Kidney (tissue), 13 donors: ENCODE measurements at regions not wholly inside any gene's neighbourhood (a gene's known extent, or its start where the extent isn't known, plus 50 kb on each side); places are given as distances from the start of the nearest gene placed in this dataset.

Experiments
- DNase-seq, 5 donors: peaks; one replicate each; pipeline ENCODE4 v3.0.0-alpha.2; 2013 to 2020
- FAIRE-seq: peaks from 2 replicates; lab custom pipeline; 2012; peaks lifted over from hg19 to GRCh38; lab: Jason Lieb, UNC
- H3K27ac ChIP-seq, 2 donors: one replicate each; pipeline ENCODE4 v1.7.0; 2013; ENCODE audit warnings: low read depth in 2 of 2, low read length in 2 of 2, inconsistent platforms in 1 of 2
- H3K27me3 ChIP-seq: one replicate; pipeline ENCODE4 v1.7.1; 2013; ENCODE audit warnings: low read length, inconsistent platforms; ENCODE audit not compliant: control insufficient read depth, insufficient read depth
- H3K36me3 ChIP-seq, 3 donors: one replicate each; pipeline versions ENCODE4 v1.7.0 to v1.7.1; 2013; ENCODE audit warnings: low read length in 3 of 3, control low read depth in 1 of 3, inconsistent platforms in 1 of 3; ENCODE audit not compliant: insufficient read depth in 3 of 3, control insufficient read depth in 2 of 3
- H3K4me1 ChIP-seq, 3 donors: one replicate each; pipeline versions ENCODE4 v1.7.0 to v1.7.1; 2013; ENCODE audit warnings: low read length in 3 of 3, inconsistent platforms in 1 of 3, low read depth in 1 of 3; ENCODE audit not compliant: control insufficient read depth in 2 of 3, insufficient read depth in 2 of 3
- H3K4me3 ChIP-seq, 3 donors: one replicate each; pipeline versions ENCODE4 v1.7.0 to v1.8.1; 2013; ENCODE audit warnings: low read length in 3 of 3, control low read depth in 1 of 3, inconsistent platforms in 1 of 3
- H3K9ac ChIP-seq, 3 donors: one replicate each; pipeline versions ENCODE4 v1.7.0 to v1.7.1; 2013; ENCODE audit warnings: low read length in 3 of 3, control low read depth in 1 of 3, inconsistent platforms in 1 of 3
- H3K9me3 ChIP-seq, 3 donors: one replicate each; pipeline versions ENCODE4 v1.7.0 to v1.7.1; 2013; ENCODE audit warnings: low read length in 3 of 3, control low read depth in 1 of 3, inconsistent platforms in 1 of 3; ENCODE audit not compliant: control insufficient read depth in 2 of 3, insufficient read depth in 1 of 3
- CTCF ChIP-seq: IDR thresholded peaks from 3 replicates; pipeline ENCODE4 v1.5.1; 2012; ENCODE audit warnings: mild to moderate bottlenecking, moderate library complexity, borderline replicate concordance; ENCODE audit not compliant: insufficient read depth; ENCODE audit errors: extremely low read depth
- intact Hi-C: fragments of 100-400 bp; cut with DNase I; formaldehyde crosslinking; loops from one replicate; pipeline ENCODE4 v1.11.1; 2022
- donor health status: control.
- donor health status: control.
- donor health status: control.
- donor health status: control.
- donor health status: control.
- donor health status: DM: yes; HTN: yes; CAD: no.
- donor health status: Normal renal cell carcinoma (clear cell type).

- peak; percentile 37 for TF ChIP-seq CTCF
- Histone ChIP-seq H3K4me3 (no peak overlapping the region), H3K9ac (no peak overlapping the region), H3K36me3 (no peaks in the 10 kb centered on the region), H3K27me3 (peaks cover 5% of the 10 kb centered on the region), H3K9me3 (no peaks in the 10 kb centered on the region), H3K4me1 (peaks cover 0 to 2% (median 0%) of the 10 kb centered on the region in 3 donors), H3K27ac (no peak overlapping the region)
- no peak for FAIRE-seq
- DNase-seq, result peak in 4 of 5 donors; percentile 63 to 86 (median 77)
- intact Hi-C loops, result no loop called here
These were observed 193.5 kb upstream of the TCF4 start for GRCh38 chr18:55781481-55781957.

GRCh38 chr18:55780586-55781071, 192.6 kb upstream of the TCF4 start:
- Histone ChIP-seq H3K27me3 (peaks cover 5% of the 10 kb centered on the region), H3K9ac (peak overlapping the region in 1 of 3 donors; percentile 19), H3K9me3 (no peaks in the 10 kb centered on the region), H3K4me1 (peaks cover 0 to 2% (median 0%) of the 10 kb centered on the region in 3 donors), H3K4me3 (peak overlapping the region in 2 of 3 donors; percentile 40 to 59), H3K36me3 (no peaks in the 10 kb centered on the region), H3K27ac (peak overlapping the region; percentile 7 to 14)
- intact Hi-C loops, result no loop called here
- DNase-seq (peak in 1 of 5 donors; percentile 29), FAIRE-seq (no peak)
- no peak for TF ChIP-seq CTCF

GRCh38 chr18:55779691-55780585, 191.9 kb upstream of the TCF4 start:
- DNase-seq, result peak; percentile 52 to 74 (median 61)

More at GRCh38 chr18:55779691-55780585, 191.9 kb upstream of the TCF4 start:
- TF ChIP-seq CTCF, result no peak
- Histone ChIP-seq H3K9ac (peak overlapping the region in 1 of 3 donors; percentile 36), H3K36me3 (no peaks in the 10 kb centered on the region), H3K9me3 (no peaks in the 10 kb centered on the region), H3K4me3 (peak overlapping the region; percentile 37 to 59 (median 52)), H3K4me1 (peaks cover 0 to 2% (median 0%) of the 10 kb centered on the region in 3 donors), H3K27ac (peak overlapping the region; percentile 7 to 14), H3K27me3 (peaks cover 5% of the 10 kb centered on the region)
- intact Hi-C loops, result no loop called here
- no peak for FAIRE-seq
